ENCODE measurements at regions not wholly inside any gene's neighbourhood (a gene's known extent, or its start where the extent isn't known, plus 50 kb on each side); places are given as distances from the start of the nearest gene placed in this dataset.

- TF ChIP-seq POLR2AphosphoS5 (IDR thresholded peaks at IDR 0.05; ENCODE audit: low read depth, low read length) (no peak), TAF1 (IDR thresholded peaks at IDR 0.05; ENCODE audit: low read depth, low read length) (no peak), PAX5 (IDR thresholded peaks at IDR 0.05; ENCODE audit: insufficient read depth, low read length, severe bottlenecking) (no peak), POU2F2 (IDR thresholded peaks at IDR 0.05; ENCODE audit: low read depth, low read length) (no peak), POLR2A (IDR thresholded peaks at IDR 0.05; ENCODE audit: low read depth, low read length) (no peak), SPI1 (IDR thresholded peaks at IDR 0.05; ENCODE audit: low read depth, low read length) (no peak)
Measured at GRCh38 chr11:105381941-105382340, 227.9 kb upstream of the GRIA4 start.
